HCT116 (cell line): ENCODE measurements at regions not wholly inside any gene's neighbourhood (a gene's known extent, or its start where the extent isn't known, plus 50 kb on each side); places are given as distances from the start of the nearest gene placed in this dataset.

Experiments
- ATAC-seq: fragments of 200-7000 bp; cut with Tn5 transposase; 2 replicates; pipeline ENCODE4 v1.9.1; 2020; ENCODE audit warnings: mild to moderate bottlenecking, moderate library complexity
- BruUV-seq: library from RNA; stranded (reverse); fragments of 400-500 nt; replicated peaks from 2 replicates; lab custom pipeline; 2021; lab: Mats Ljungman, UMichigan
- CTCF ChIA-PET: fragments of 300-600 bp; sonication (Branson Sonifier 250); formaldehyde crosslinking; loops from one replicate; lab custom pipeline; 2021; ENCODE audit warnings: antibody characterized with exemption; lab: Charles Lee
- POLR2A ChIA-PET: fragments of 300-600, 350-600 bp; sonication (Branson Sonifier 250); formaldehyde crosslinking; loops from one replicate; lab custom pipeline; 2021; ENCODE audit warnings: antibody characterized with exemption; lab: Charles Lee
- RAD21 ChIA-PET, 2 experiments: fragments of 300-600 bp; sonication (Branson Sonifier 250); formaldehyde crosslinking; loops; one replicate each; lab custom pipeline; 2023; ENCODE audit warnings: low total read pairs in 2 of 2; ENCODE audit not compliant: uncharacterized antibody in 2 of 2, unreplicated experiment in 2 of 2, low non-redundant PET in 1 of 2; lab: Charles Lee
- DNase-seq: peaks from one replicate; pipeline ENCODE4 v3.0.0-alpha.2; 2010; ENCODE audit warnings: low read depth, low spot score
- H2AFZ ChIP-seq: fragments of 200-600 bp; shearing (Covaris generic), sonication (generic); 2 replicates; pipeline ENCODE4 v1.6.1; 2017; ENCODE audit warnings: low read depth, mixed run types, mixed read lengths, antibody characterized with exemption, low read length; ENCODE audit not compliant: poor library complexity, severe bottlenecking
- H3K27ac ChIP-seq: 2 replicates; pipeline ENCODE4 v1.5.1; 2012; ENCODE audit warnings: low read depth, low read length
- H3K27me3 ChIP-seq: fragments of 200-600 bp; sonication (generic); 2 replicates; pipeline ENCODE4 v1.6.1; 2016; ENCODE audit warnings: mixed run types, low read length, mixed read lengths; ENCODE audit not compliant: insufficient read depth
- H3K36me3 ChIP-seq, 2 experiments: fragments of 200-500 bp in 1 of 2; fragments of 200-600 bp in 1 of 2; sonication (Bioruptor generic) in 1 of 2; sonication (generic) in 1 of 2; 2 replicates each; pipeline versions ENCODE4 v1.5.1 to v1.6.1; 2014 to 2016; ENCODE audit warnings: low read length in 2 of 2, inconsistent platforms in 1 of 2, mixed read lengths in 1 of 2, mixed run types in 1 of 2; ENCODE audit not compliant: insufficient read depth in 2 of 2, control insufficient read depth in 1 of 2
- H3K4me1 ChIP-seq, 2 experiments: fragments of 200-600 bp in 1 of 2; sonication (generic) in 1 of 2; 2 replicates each; pipeline versions ENCODE4 v1.5.1 to v1.6.1; 2012 to 2017; ENCODE audit warnings: low read length in 2 of 2, inconsistent platforms in 1 of 2, mild to moderate bottlenecking in 1 of 2, mixed read lengths in 1 of 2, mixed run types in 1 of 2, moderate library complexity in 1 of 2; ENCODE audit not compliant: insufficient read depth in 2 of 2, control insufficient read depth in 1 of 2
- H3K4me2 ChIP-seq: fragments of 200-600 bp; sonication (generic); 2 replicates; pipeline ENCODE4 v1.6.1; 2017; ENCODE audit warnings: mixed run types, low read length, mixed read lengths
- H3K4me3 ChIP-seq, 2 experiments: fragments of 200-600 bp in 1 of 2; sonication (generic) in 1 of 2; replicated peaks in 1 of 2; 2 replicates each; pipeline ENCODE4 v1.5.1; 2011 to 2016; ENCODE audit warnings: low read length in 2 of 2, control low read depth in 1 of 2, low read depth in 1 of 2, mild to moderate bottlenecking in 1 of 2, mixed read lengths in 1 of 2, mixed run types in 1 of 2
- H3K79me2 ChIP-seq: fragments of 200-600 bp; sonication (generic); 2 replicates; pipeline ENCODE4 v1.6.1; 2017; ENCODE audit warnings: mild to moderate bottlenecking, mixed run types, low read length, moderate library complexity, mixed read lengths; ENCODE audit not compliant: insufficient read depth
- H3K9ac ChIP-seq: fragments of 200-600 bp; sonication (generic); 2 replicates; pipeline ENCODE4 v1.6.1; 2016; ENCODE audit warnings: low read length, mixed read lengths
- H3K9me2 ChIP-seq: fragments of 200-600 bp; sonication (generic), shearing (Covaris generic); 2 replicates; pipeline ENCODE4 v1.6.1; 2017; ENCODE audit warnings: mixed run types, mild to moderate bottlenecking, moderate library complexity; ENCODE audit not compliant: insufficient read depth
- H3K9me3 ChIP-seq, 2 experiments: fragments of 200-500 bp in 1 of 2; fragments of 200-600 bp in 1 of 2; sonication (Bioruptor generic) in 1 of 2; sonication (generic) in 1 of 2; 2 replicates each; pipeline ENCODE4 v1.6.1; 2014 to 2017; ENCODE audit warnings: low read length in 2 of 2, mixed read lengths in 2 of 2, inconsistent platforms in 1 of 2, low read depth in 1 of 2, mild to moderate bottlenecking in 1 of 2, mixed run types in 1 of 2, moderate library complexity in 1 of 2; ENCODE audit not compliant: control insufficient read depth in 1 of 2, insufficient read depth in 1 of 2
- H4K20me1 ChIP-seq: fragments of 200-600 bp; sonication (generic), shearing (Covaris generic); 2 replicates; pipeline ENCODE4 v1.6.1; 2017; ENCODE audit warnings: mixed run types, mild to moderate bottlenecking, moderate library complexity; ENCODE audit not compliant: insufficient read depth
- CEBPB ChIP-seq: IDR thresholded peaks from 2 replicates; pipeline ENCODE4 v1.6.1; 2012; ENCODE audit warnings: low read depth
- ELF1 ChIP-seq: IDR thresholded peaks from 2 replicates; pipeline ENCODE4 v1.6.1; 2012; ENCODE audit warnings: low read depth, borderline replicate concordance
- EZH2 ChIP-seq: fragments of 200-600 bp; sonication (generic); IDR thresholded peaks from 2 replicates; pipeline ENCODE4 v1.6.1; 2017; ENCODE audit warnings: antibody characterized with exemption, mixed run types
- JUND ChIP-seq: IDR thresholded peaks from 2 replicates; pipeline ENCODE4 v1.6.1; 2012
- POLR2A ChIP-seq: IDR thresholded peaks from 2 replicates; pipeline ENCODE4 v1.7.0; 2011; ENCODE audit warnings: borderline replicate concordance; ENCODE audit not compliant: insufficient read depth, insufficient read length; ENCODE audit errors: extremely low read depth
- POLR2AphosphoS5 ChIP-seq: IDR thresholded peaks from 2 replicates; pipeline ENCODE4 v1.6.1; 2011; ENCODE audit warnings: mild to moderate bottlenecking, low read depth, low read length, moderate library complexity
- SP1 ChIP-seq: IDR thresholded peaks from 2 replicates; pipeline ENCODE4 v1.6.1; 2012; ENCODE audit warnings: low read depth
- SRF ChIP-seq: IDR thresholded peaks from 2 replicates; pipeline ENCODE4 v1.6.1; 2012; ENCODE audit warnings: low read depth
- TCF7L2 ChIP-seq: IDR thresholded peaks from 2 replicates; pipeline ENCODE4 v1.7.0; 2011; ENCODE audit warnings: borderline replicate concordance, inconsistent platforms; ENCODE audit not compliant: insufficient read depth, insufficient read length; ENCODE audit errors: extremely low read depth
- ZFX ChIP-seq: fragments of 450-650 bp; IDR thresholded peaks from 2 replicates; pipeline ENCODE4 v1.6.1; 2017
- ZNF274 ChIP-seq: fragments of 200-500 bp; sonication (Bioruptor generic); IDR thresholded peaks from 2 replicates; pipeline ENCODE4 v1.6.1; 2014; ENCODE audit warnings: mild to moderate bottlenecking, low read depth, low read length, inconsistent platforms
- intact Hi-C: fragments of 100-400 bp; cut with micrococcal nuclease; formaldehyde crosslinking; loops from 2 replicates; pipeline ENCODE4 v1.10.0; 2022
- TF ChIP-seq, protein P1 (sequence below): IDR thresholded peaks from 2 replicates; pipeline ENCODE4 v1.6.1; 2011; ENCODE audit warnings: mild to moderate bottlenecking, low read length, moderate library complexity; ENCODE audit not compliant: insufficient replicate concordance; ENCODE audit errors: extremely low read depth
- TF ChIP-seq, protein P2 (sequence below): IDR thresholded peaks from 2 replicates; pipeline ENCODE4 v1.6.1; 2012
- TF ChIP-seq, protein P3 (sequence below): IDR thresholded peaks from 2 replicates; pipeline ENCODE4 v1.6.1; 2012; ENCODE audit warnings: low read depth

DNA sequence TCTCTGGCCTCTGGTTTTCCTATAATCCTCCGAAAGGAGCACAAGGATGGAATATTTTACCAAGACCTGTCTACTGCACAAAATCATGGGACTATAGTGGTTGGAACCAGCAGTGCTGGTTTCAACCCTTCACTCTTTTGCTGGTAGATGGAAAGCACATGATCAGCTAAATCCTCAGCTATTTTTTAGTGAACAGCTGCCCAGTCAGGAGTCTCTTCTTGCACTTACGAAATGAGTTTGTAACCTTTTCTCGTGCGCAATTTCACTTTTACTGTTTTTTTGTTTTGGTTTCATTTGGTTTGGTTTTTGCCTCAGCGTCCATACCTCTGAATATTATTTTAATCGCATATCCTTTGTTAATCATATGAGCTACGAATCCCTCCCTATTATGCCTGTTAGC, 418.5 kb upstream of the CPEB2 start:
- Histone ChIP-seq H3K4me1 (no peaks in the 10 kb centered on the region), H3K9me3 (peaks cover 0 to 7% of the 10 kb centered on the region in 2 experiments; a peak in 2 of 4 replicates), H3K36me3 (no peaks in the 10 kb centered on the region), H3K9ac (no peak overlapping the region), H3K27ac (no peak overlapping the region), H3K79me2 (no peaks in the 10 kb centered on the region), H3K27me3 (no peaks in the 10 kb centered on the region), H2AFZ (no peak overlapping the region), H3K4me2 (no peak overlapping the region), H4K20me1 (no peaks in the 10 kb centered on the region), H3K9me2 (no peaks in the 10 kb centered on the region), H3K4me3 (no peak overlapping the region)
- TF ChIP-seq POLR2AphosphoS5 (no peak), EZH2 (no peak), ZNF274 (no peak), TCF7L2 (no peak), SRF (no peak), ELF1 (no peak), POLR2A (no peak), ZFX (no peak), JUND (no peak)
- RAD21 ChIA-PET, result no interaction called here
- ATAC-seq (no peak), DNase-seq (no peak)
- CTCF ChIA-PET, result no interaction called here
- BruUV-seq, result no TSS peak
- intact Hi-C loops, result no loop called here
- POLR2A ChIA-PET, result no interaction called here

DNA sequence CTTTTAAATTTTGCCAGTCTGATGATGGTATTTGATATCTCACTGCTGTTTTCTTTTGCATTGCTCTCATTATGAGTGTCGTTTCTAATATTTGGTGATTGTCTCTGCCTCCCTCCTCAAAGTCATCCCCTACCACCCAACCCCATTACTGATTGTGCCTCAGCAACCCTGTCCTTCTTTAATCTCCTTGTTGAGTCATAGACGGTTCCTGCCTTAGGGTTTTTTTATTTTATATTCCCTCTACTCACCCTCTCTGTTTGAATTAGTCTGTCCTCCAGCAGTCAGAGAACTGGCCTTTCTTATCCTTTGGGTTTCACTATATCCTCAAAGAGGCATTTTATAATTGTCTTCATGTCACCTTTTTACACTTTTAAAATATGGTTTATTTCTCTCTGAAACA, 409.3 kb upstream of the CPEB2 start:
- ChIA-PET CTCF (no interaction called here), POLR2A (no interaction called here), RAD21 (no interaction called here)
- intact Hi-C loops, result no loop called here
- Histone ChIP-seq H3K27me3 (no peaks in the 10 kb centered on the region), H3K79me2 (no peaks in the 10 kb centered on the region), H3K4me2 (no peak overlapping the region), H3K4me3 (no peak overlapping the region), H3K27ac (no peak overlapping the region), H2AFZ (no peak overlapping the region)
- BruUV-seq, result no TSS peak
- no peak for ATAC-seq
- DNase-seq, result no peak
- no peak for TF ChIP-seq ELF1
- TF ChIP-seq, protein P1, sequence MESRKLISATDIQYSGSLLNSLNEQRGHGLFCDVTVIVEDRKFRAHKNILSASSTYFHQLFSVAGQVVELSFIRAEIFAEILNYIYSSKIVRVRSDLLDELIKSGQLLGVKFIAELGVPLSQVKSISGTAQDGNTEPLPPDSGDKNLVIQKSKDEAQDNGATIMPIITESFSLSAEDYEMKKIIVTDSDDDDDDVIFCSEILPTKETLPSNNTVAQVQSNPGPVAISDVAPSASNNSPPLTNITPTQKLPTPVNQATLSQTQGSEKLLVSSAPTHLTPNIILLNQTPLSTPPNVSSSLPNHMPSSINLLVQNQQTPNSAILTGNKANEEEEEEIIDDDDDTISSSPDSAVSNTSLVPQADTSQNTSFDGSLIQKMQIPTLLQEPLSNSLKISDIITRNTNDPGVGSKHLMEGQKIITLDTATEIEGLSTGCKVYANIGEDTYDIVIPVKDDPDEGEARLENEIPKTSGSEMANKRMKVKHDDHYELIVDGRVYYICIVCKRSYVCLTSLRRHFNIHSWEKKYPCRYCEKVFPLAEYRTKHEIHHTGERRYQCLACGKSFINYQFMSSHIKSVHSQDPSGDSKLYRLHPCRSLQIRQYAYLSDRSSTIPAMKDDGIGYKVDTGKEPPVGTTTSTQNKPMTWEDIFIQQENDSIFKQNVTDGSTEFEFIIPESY, result no peak
- no peak for TF ChIP-seq EZH2
- TF ChIP-seq ZNF274, result no peak
- TF ChIP-seq SRF, result no peak
- TF ChIP-seq TCF7L2, result no peak
- TF ChIP-seq, protein P2, sequence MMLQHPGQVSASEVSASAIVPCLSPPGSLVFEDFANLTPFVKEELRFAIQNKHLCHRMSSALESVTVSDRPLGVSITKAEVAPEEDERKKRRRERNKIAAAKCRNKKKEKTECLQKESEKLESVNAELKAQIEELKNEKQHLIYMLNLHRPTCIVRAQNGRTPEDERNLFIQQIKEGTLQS, result no peak
- no peak for TF ChIP-seq CEBPB
- no peak for TF ChIP-seq POLR2A
- TF ChIP-seq ZFX, result no peak
- TF ChIP-seq, protein P3, sequence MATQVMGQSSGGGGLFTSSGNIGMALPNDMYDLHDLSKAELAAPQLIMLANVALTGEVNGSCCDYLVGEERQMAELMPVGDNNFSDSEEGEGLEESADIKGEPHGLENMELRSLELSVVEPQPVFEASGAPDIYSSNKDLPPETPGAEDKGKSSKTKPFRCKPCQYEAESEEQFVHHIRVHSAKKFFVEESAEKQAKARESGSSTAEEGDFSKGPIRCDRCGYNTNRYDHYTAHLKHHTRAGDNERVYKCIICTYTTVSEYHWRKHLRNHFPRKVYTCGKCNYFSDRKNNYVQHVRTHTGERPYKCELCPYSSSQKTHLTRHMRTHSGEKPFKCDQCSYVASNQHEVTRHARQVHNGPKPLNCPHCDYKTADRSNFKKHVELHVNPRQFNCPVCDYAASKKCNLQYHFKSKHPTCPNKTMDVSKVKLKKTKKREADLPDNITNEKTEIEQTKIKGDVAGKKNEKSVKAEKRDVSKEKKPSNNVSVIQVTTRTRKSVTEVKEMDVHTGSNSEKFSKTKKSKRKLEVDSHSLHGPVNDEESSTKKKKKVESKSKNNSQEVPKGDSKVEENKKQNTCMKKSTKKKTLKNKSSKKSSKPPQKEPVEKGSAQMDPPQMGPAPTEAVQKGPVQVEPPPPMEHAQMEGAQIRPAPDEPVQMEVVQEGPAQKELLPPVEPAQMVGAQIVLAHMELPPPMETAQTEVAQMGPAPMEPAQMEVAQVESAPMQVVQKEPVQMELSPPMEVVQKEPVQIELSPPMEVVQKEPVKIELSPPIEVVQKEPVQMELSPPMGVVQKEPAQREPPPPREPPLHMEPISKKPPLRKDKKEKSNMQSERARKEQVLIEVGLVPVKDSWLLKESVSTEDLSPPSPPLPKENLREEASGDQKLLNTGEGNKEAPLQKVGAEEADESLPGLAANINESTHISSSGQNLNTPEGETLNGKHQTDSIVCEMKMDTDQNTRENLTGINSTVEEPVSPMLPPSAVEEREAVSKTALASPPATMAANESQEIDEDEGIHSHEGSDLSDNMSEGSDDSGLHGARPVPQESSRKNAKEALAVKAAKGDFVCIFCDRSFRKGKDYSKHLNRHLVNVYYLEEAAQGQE, result no peak
- no peak for TF ChIP-seq SP1
- no peak for TF ChIP-seq JUND
- TF ChIP-seq, all 23 proteins: peak for 0
- peaks cover 0 to 2% of the 10 kb centered on the region in 2 experiments; a peak in 2 of 4 replicates for H3K9me3 ChIP-seq
- H3K36me3 ChIP-seq, result no peaks in the 10 kb centered on the region
- H4K20me1 ChIP-seq, result no peaks in the 10 kb centered on the region
- H3K9ac ChIP-seq, result no peak overlapping the region
- no peaks in the 10 kb centered on the region for H3K9me2 ChIP-seq
- no peaks in the 10 kb centered on the region for H3K4me1 ChIP-seq
